GM23338 (cell line): ENCODE measurements at regions not wholly inside any gene's neighbourhood (a gene's known extent, or its start where the extent isn't known, plus 50 kb on each side); places are given as distances from the start of the nearest gene placed in this dataset.

ENCODE experiments used
- CTCF ChIP-seq, 2 experiments: fragments of 200-600 bp in 1 of 2; sonication (generic) in 1 of 2; conservative IDR thresholded peaks; 2 replicates each; pipeline versions ENCODE4 v1.5.1 to v1.6.1; 2016 to 2017; ENCODE audit warnings: antibody characterized with exemption in 2 of 2, low read depth in 2 of 2, mild to moderate bottlenecking in 2 of 2, moderate library complexity in 1 of 2
- ETS1 ChIP-seq: IDR thresholded peaks from 2 replicates; pipeline ENCODE4 v1.6.1; 2016; ENCODE audit warnings: antibody characterized with exemption
- EZH2 ChIP-seq: fragments of 200-600 bp; sonication (generic); IDR thresholded peaks from one replicate; pipeline ENCODE4 v1.8.0; 2017; ENCODE audit warnings: antibody characterized with exemption, mild to moderate bottlenecking, low read depth; ENCODE audit not compliant: unreplicated experiment
- POLR2AphosphoS5 ChIP-seq: IDR thresholded peaks from 2 replicates; pipeline ENCODE4 v1.6.1; 2016; ENCODE audit warnings: antibody characterized with exemption, low read depth
- REST ChIP-seq: IDR thresholded peaks from one replicate; pipeline ENCODE4 v1.6.1; 2018; ENCODE audit warnings: antibody characterized with exemption; ENCODE audit not compliant: unreplicated experiment
- ZNF331 ChIP-seq: fragments of 250-450 bp; sonication (Bioruptor Pico); IDR thresholded peaks from 2 replicates; pipeline ENCODE4 v1.5.0; 2020; ENCODE audit warnings: low read depth, mild to moderate bottlenecking, moderate library complexity
- ZNF462 ChIP-seq: fragments of 250-450 bp; sonication (Bioruptor Pico); IDR thresholded peaks from 2 replicates; pipeline ENCODE4 v1.5.0; 2020; ENCODE audit warnings: mild to moderate bottlenecking, moderate library complexity

- TF ChIP-seq ZNF462 (CRISPR knock-in tag), result no peak
- TF ChIP-seq POLR2AphosphoS5, result no peak
- no peak for TF ChIP-seq CTCF (conservative IDR thresholded peaks at IDR 0.05; ENCODE audit: low read depth in 2 of 2)
- no peak for TF ChIP-seq EZH2
- TF ChIP-seq REST, result no peak
- TF ChIP-seq ETS1, result no peak
- TF ChIP-seq ZNF331 (CRISPR knock-in tag), result no peak
Observed at GRCh38 chr3:73866846-73867245, 242.1 kb upstream of the PDZRN3 start.
